Liver (tissue), 8 donors: ENCODE measurements at regions not wholly inside any gene's neighbourhood (a gene's known extent, or its start where the extent isn't known, plus 50 kb on each side); places are given as distances from the start of the nearest gene placed in this dataset.

Source experiments
- DNase-seq: peaks from one replicate; pipeline ENCODE4 v3.0.0-alpha.2; 2017; ENCODE audit warnings: low spot score
- H3K27ac ChIP-seq, 2 donors: one replicate each; pipeline ENCODE4 v1.7.0; 2013; ENCODE audit warnings: inconsistent platforms in 2 of 2, low read length in 2 of 2, control low read depth in 1 of 2, low read depth in 1 of 2, mild to moderate bottlenecking in 1 of 2
- H3K27me3 ChIP-seq, 4 donors: one replicate each; pipeline versions ENCODE4 v1.6.1 to v1.7.0; 2013; ENCODE audit warnings: low read length in 3 of 4, inconsistent platforms in 1 of 4, mild to moderate bottlenecking in 1 of 4, moderate library complexity in 1 of 4; ENCODE audit not compliant: control insufficient read depth in 4 of 4, insufficient read depth in 4 of 4
- H3K36me3 ChIP-seq, 4 donors: one replicate each; pipeline versions ENCODE4 v1.6.1 to v1.7.0; 2013; ENCODE audit warnings: low read length in 3 of 4, mild to moderate bottlenecking in 3 of 4, low read depth in 1 of 4, moderate library complexity in 1 of 4; ENCODE audit not compliant: control insufficient read depth in 4 of 4, insufficient read depth in 3 of 4
- H3K4me1 ChIP-seq, 4 donors: one replicate each; pipeline versions ENCODE4 v1.6.1 to v1.7.0; 2013; ENCODE audit warnings: low read length in 3 of 4, mild to moderate bottlenecking in 3 of 4, moderate library complexity in 1 of 4; ENCODE audit not compliant: control insufficient read depth in 4 of 4, insufficient read depth in 4 of 4
- H3K4me3 ChIP-seq, 3 donors: one replicate each; pipeline versions ENCODE4 v1.6.1 to v1.7.0; 2013; ENCODE audit warnings: low read length in 3 of 3, control low read depth in 1 of 3, low read depth in 1 of 3, mild to moderate bottlenecking in 1 of 3
- H3K9ac ChIP-seq, 2 donors: one replicate each; pipeline ENCODE4 v1.7.0; 2013; ENCODE audit warnings: low read length in 2 of 2, mild to moderate bottlenecking in 2 of 2, moderate library complexity in 2 of 2, control low read depth in 1 of 2, low read depth in 1 of 2
- H3K9me3 ChIP-seq, 4 donors: one replicate each; pipeline versions ENCODE4 v1.6.1 to v1.7.0; 2013; ENCODE audit warnings: low read length in 3 of 4; ENCODE audit not compliant: control insufficient read depth in 4 of 4
- EGR1 ChIP-seq, 2 donors: IDR thresholded peaks; 2 replicates each; pipeline ENCODE4 v1.6.1; 2016 to 2018; ENCODE audit warnings: antibody characterized with exemption in 2 of 2, low read depth in 2 of 2
- FOXA1 ChIP-seq: IDR thresholded peaks from 2 replicates; pipeline ENCODE4 v1.6.1; 2016; ENCODE audit warnings: antibody characterized with exemption
- GABPA ChIP-seq, 2 donors: IDR thresholded peaks in 1 of 2; conservative IDR thresholded peaks in 1 of 2; 2 replicates each; pipeline ENCODE4 v1.6.1; 2016; ENCODE audit warnings: antibody characterized with exemption in 2 of 2, mild to moderate bottlenecking in 1 of 2, moderate library complexity in 1 of 2
- HNF4A ChIP-seq, 2 donors: conservative IDR thresholded peaks; 2 replicates each; pipeline ENCODE4 v1.6.1; 2016; ENCODE audit warnings: antibody characterized with exemption in 2 of 2, mild to moderate bottlenecking in 2 of 2
- HNF4G ChIP-seq: IDR thresholded peaks from 2 replicates; pipeline ENCODE4 v1.6.1; 2016; ENCODE audit warnings: antibody characterized with exemption
- JUND ChIP-seq, 2 donors: IDR thresholded peaks; 2 replicates each; pipeline ENCODE4 v1.6.1; 2016; ENCODE audit warnings: antibody characterized with exemption in 2 of 2
- MAX ChIP-seq: IDR thresholded peaks from 2 replicates; pipeline ENCODE4 v1.6.1; 2016; ENCODE audit warnings: antibody characterized with exemption
- NR2F2 ChIP-seq: IDR thresholded peaks from 2 replicates; pipeline ENCODE4 v1.6.1; 2016; ENCODE audit warnings: antibody characterized with exemption
- RXRA ChIP-seq, 2 donors: IDR thresholded peaks; 2 replicates each; pipeline ENCODE4 v1.6.1; 2017 to 2018; ENCODE audit warnings: antibody characterized with exemption in 2 of 2, mild to moderate bottlenecking in 1 of 2
- SP1 ChIP-seq: IDR thresholded peaks from 2 replicates; pipeline ENCODE4 v1.6.1; 2018; ENCODE audit warnings: antibody characterized with exemption, mild to moderate bottlenecking
- TAF1 ChIP-seq: conservative IDR thresholded peaks from 2 replicates; pipeline ENCODE4 v1.6.1; 2016; ENCODE audit warnings: antibody characterized with exemption, mild to moderate bottlenecking
- YY1 ChIP-seq: IDR thresholded peaks from 2 replicates; pipeline ENCODE4 v1.6.1; 2016; ENCODE audit warnings: antibody characterized with exemption, mild to moderate bottlenecking
- ZBTB33 ChIP-seq: IDR thresholded peaks from 2 replicates; pipeline ENCODE4 v1.6.1; 2016; ENCODE audit warnings: antibody characterized with exemption
- WGBS: extraction: QIAGEN DNeasy Blood & Tissue Kit; methylation state at CpG from one replicate; pipeline ENCODE4 v1.1.7; 2013; 5-methylcytosine and 5-hydroxymethylcytosine counted together
- TF ChIP-seq, protein P1 (sequence below): IDR thresholded peaks from 2 replicates; pipeline ENCODE4 v1.6.1; 2016; ENCODE audit warnings: antibody characterized with exemption
- TF ChIP-seq, protein P2 (sequence below): fragments of 150-350 bp; IDR thresholded peaks from 2 replicates; pipeline ENCODE4 v1.5.1; 2017; ENCODE audit warnings: improper control_type of control experiment, low read depth, low read length; ENCODE audit not compliant: missing input control
- TF ChIP-seq, protein P3 (sequence below): IDR thresholded peaks from 2 replicates; pipeline ENCODE4 v1.6.1; 2016; ENCODE audit warnings: antibody characterized with exemption, mild to moderate bottlenecking
- donor health status: healthy.
- donor health status: healthy.
- donor health status: healthy.
- donor health status: healthy.
- donor health status: healthy.

- no peaks in the 10 kb centered on the region for H3K9me3 ChIP-seq
- no peaks in the 10 kb centered on the region for H3K36me3 ChIP-seq
- no peak for DNase-seq
- H3K9ac ChIP-seq, result no peak overlapping the region
- WGBS, result 86% methylated on average over 2 of the region's 2 CpGs
- TF ChIP-seq FOXA1, result no peak
- no peak for TF ChIP-seq GABPA (IDR thresholded peaks at IDR 0.05 in 1 of 2, conservative IDR thresholded peaks at IDR 0.05 in 1 of 2)
- H3K27ac ChIP-seq, result no peak overlapping the region
- H3K27me3 ChIP-seq, result peaks cover 0 to 2% (median 0%) of the 10 kb centered on the region in 4 donors
- H3K4me1 ChIP-seq, result peaks cover 0 to 3% (median 0%) of the 10 kb centered on the region in 4 donors
- no peak overlapping the region for H3K4me3 ChIP-seq
Observed at GRCh38 chr13:60324131-60324530, 72.9 kb upstream of the TDRD3 start.

- 89% methylated on average over 3 of the region's 3 CpGs for WGBS
- no peak for TF ChIP-seq ZBTB33
- TF ChIP-seq TAF1, result no peak
- no peak for TF ChIP-seq MAX
- no peak for TF ChIP-seq HNF4G
- TF ChIP-seq FOXA1, result no peak
- TF ChIP-seq YY1, result no peak
- no peak for TF ChIP-seq RXRA (IDR thresholded peaks at IDR 0.05)
- TF ChIP-seq HNF4A (conservative IDR thresholded peaks at IDR 0.05), result no peak
- TF ChIP-seq NR2F2, result no peak
- no peak for TF ChIP-seq EGR1 (IDR thresholded peaks at IDR 0.05; ENCODE audit: low read depth in 2 of 2)
- TF ChIP-seq JUND (IDR thresholded peaks at IDR 0.05), result no peak
- TF ChIP-seq, protein P1, sequence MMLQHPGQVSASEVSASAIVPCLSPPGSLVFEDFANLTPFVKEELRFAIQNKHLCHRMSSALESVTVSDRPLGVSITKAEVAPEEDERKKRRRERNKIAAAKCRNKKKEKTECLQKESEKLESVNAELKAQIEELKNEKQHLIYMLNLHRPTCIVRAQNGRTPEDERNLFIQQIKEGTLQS, result no peak
- no peak for TF ChIP-seq SP1
- TF ChIP-seq GABPA (IDR thresholded peaks at IDR 0.05 in 1 of 2, conservative IDR thresholded peaks at IDR 0.05 in 1 of 2), result no peak
- TF ChIP-seq, protein P2, sequence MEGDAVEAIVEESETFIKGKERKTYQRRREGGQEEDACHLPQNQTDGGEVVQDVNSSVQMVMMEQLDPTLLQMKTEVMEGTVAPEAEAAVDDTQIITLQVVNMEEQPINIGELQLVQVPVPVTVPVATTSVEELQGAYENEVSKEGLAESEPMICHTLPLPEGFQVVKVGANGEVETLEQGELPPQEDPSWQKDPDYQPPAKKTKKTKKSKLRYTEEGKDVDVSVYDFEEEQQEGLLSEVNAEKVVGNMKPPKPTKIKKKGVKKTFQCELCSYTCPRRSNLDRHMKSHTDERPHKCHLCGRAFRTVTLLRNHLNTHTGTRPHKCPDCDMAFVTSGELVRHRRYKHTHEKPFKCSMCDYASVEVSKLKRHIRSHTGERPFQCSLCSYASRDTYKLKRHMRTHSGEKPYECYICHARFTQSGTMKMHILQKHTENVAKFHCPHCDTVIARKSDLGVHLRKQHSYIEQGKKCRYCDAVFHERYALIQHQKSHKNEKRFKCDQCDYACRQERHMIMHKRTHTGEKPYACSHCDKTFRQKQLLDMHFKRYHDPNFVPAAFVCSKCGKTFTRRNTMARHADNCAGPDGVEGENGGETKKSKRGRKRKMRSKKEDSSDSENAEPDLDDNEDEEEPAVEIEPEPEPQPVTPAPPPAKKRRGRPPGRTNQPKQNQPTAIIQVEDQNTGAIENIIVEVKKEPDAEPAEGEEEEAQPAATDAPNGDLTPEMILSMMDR, result no peak
- TF ChIP-seq, protein P3, sequence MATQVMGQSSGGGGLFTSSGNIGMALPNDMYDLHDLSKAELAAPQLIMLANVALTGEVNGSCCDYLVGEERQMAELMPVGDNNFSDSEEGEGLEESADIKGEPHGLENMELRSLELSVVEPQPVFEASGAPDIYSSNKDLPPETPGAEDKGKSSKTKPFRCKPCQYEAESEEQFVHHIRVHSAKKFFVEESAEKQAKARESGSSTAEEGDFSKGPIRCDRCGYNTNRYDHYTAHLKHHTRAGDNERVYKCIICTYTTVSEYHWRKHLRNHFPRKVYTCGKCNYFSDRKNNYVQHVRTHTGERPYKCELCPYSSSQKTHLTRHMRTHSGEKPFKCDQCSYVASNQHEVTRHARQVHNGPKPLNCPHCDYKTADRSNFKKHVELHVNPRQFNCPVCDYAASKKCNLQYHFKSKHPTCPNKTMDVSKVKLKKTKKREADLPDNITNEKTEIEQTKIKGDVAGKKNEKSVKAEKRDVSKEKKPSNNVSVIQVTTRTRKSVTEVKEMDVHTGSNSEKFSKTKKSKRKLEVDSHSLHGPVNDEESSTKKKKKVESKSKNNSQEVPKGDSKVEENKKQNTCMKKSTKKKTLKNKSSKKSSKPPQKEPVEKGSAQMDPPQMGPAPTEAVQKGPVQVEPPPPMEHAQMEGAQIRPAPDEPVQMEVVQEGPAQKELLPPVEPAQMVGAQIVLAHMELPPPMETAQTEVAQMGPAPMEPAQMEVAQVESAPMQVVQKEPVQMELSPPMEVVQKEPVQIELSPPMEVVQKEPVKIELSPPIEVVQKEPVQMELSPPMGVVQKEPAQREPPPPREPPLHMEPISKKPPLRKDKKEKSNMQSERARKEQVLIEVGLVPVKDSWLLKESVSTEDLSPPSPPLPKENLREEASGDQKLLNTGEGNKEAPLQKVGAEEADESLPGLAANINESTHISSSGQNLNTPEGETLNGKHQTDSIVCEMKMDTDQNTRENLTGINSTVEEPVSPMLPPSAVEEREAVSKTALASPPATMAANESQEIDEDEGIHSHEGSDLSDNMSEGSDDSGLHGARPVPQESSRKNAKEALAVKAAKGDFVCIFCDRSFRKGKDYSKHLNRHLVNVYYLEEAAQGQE, result no peak
Observed at GRCh38 chr13:60326273-60326672, 70.7 kb upstream of the TDRD3 start.

More at GRCh38 chr13:60326273-60326672, 70.7 kb upstream of the TDRD3 start:
- Histone ChIP-seq H3K27ac (no peak overlapping the region), H3K4me1 (peaks cover 0 to 3% (median 0%) of the 10 kb centered on the region in 4 donors), H3K4me3 (no peak overlapping the region), H3K27me3 (no peaks in the 10 kb centered on the region), H3K9ac (no peak overlapping the region), H3K36me3 (no peaks in the 10 kb centered on the region), H3K9me3 (no peaks in the 10 kb centered on the region)
- DNase-seq, result no peak
